ENCODE measurements at regions not wholly inside any gene's neighbourhood (a gene's known extent, or its start where the extent isn't known, plus 50 kb on each side); places are given as distances from the start of the nearest gene placed in this dataset.

DNA sequence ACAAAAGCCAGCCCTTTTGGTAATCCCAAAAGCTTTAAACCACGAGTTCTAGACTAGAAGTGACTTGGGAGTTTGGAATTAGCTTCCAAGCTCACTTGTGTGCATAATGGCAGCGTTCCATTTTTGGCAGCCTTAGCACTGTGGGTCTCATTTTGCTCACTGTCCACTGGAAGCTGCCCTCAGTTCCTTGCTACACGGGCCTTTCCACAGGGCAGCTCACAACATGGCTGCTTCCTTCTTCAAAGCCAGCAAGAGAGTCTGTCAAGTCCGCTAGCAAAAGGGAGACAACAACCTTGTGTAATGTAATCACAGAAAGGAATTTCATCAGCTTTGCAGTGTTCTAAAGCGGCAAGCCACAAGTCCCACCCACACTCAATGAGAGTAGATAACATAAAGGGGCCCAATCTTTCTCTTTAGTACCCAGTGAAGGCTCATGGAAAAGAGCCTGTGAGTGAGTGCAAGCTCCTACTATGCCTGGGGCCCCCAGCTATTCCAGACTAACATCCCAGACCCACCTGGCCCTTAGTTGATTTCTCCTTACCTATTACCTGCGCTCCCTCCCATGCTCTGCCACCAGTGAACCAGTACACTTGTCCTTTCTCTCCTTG is 168.5 kb upstream of the FOXN2 start:
- no peak for DNase-seq

DNA sequence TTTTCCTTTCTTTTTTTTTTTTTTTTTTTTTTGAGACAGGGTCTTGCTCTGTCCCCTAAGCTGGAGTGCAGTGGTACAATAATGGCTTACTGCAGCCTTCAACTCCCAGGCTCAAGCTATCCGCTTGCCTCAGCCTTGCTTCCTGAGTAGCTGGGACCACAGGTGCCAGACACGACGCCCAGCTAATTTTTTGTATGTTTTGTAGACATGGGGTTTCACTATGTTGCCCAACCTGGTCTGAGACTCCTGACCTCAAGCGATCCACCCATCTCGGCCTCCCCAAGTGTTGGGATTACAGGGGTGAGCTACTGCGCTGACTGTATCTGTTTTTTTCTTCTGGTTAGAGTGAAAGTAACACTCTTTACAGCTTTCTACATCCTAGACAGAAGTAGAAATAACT is 167.9 kb upstream of the FOXN2 start:
- DNase-seq = no peak

GRCh38 chr2:48147719-48148118 is 166.8 kb upstream of the FOXN2 start:
- no peak for DNase-seq

DNA sequence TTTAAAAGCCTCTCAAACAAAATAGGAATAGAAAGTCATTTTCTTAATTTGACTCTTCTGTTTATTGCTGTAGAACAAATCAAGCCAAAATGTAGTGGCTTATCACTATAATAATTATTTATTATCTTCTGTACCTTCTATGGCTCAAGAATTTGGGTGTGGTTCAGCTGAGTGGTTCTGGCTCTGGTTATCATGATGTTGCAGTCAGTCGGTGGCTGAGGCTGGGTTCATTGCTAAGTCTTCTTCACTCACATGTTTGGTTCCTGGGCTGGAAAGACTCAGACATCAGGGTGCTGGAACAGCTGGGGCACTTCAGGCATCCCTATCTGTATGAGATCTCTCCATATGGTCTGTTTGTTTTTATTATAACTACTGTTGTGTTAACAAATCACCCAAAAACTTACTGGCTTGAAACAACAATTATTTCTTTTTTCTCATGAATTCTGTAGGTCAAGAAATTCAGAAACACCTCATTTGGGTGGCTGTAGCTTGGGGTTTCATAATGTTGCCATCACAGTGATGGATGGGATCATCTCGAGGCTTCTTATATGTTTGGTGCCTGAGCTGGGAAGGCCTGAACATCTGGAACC is 165.5 kb upstream of the FOXN2 start:
- DNase-seq = no peak

GRCh38 chr2:48157150-48157549 is 157.3 kb upstream of the FOXN2 start:
- DNase-seq = no peak

DNA sequence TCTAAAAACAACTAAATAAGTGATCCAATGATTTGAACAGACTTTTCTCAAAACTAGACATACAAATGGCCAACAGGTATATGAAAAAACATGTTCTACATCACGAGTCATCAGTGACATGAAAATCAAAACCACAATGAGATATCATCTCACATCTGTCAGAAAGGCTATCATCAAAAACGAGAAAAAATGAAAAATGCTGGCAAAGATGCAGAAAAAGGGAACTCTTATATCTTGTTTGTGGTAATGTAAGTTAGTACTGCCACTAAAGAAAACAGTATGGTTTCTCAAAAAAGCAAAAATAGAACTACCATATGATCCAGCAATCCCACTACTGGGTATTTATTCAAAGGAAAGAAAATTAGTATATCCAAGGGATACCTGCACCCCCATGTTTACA is 152.9 kb upstream of the FOXN2 start:
- DNase-seq = no peak

DNA sequence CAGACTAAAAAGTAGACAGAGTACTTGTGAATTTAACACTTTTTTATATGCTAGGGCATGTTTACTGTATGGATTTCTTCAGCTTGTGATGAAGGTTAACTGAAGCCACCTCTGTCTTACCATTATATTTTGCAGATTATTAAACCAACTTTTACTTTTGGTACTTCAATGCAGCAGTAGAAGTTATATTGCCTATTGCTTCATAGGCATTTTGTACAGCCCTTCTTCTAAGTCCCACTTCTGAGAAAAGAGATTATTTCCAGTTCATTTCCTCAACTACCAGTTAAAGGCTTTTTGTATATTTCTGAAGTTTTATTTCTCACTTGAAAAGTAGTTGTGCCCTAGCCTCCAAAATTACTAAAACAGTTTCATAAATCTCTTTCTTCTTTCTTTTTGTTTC is 151.7 kb upstream of the FOXN2 start:
- DNase-seq = no peak

GRCh38 chr2:48165070-48165753 is 149.3 kb upstream of the FOXN2 start:
- DNase-seq = no peak

GRCh38 chr2:48169141-48169592 is 145.3 kb upstream of the FOXN2 start:
- no peak for DNase-seq

DNA sequence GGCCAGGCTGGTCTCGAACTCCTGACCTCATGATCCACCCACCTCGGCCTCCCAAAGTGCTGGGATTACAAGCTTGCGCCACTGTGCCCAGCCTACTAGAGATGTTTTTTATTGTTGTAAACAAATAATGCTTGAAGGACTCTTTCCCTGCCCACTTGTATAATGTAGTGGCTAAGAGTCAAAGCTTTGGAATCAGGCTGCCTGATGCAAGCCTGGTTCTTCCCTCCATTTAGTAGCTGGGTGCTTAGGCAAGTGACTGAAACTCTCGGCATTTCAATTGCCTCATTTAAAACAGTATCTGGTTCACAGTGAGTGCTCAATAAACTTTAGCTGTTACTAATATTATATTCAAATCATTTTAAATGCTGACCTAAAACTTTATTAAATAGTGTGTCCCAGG is 144.2 kb upstream of the FOXN2 start:
- DNase-seq = no peak

DNA sequence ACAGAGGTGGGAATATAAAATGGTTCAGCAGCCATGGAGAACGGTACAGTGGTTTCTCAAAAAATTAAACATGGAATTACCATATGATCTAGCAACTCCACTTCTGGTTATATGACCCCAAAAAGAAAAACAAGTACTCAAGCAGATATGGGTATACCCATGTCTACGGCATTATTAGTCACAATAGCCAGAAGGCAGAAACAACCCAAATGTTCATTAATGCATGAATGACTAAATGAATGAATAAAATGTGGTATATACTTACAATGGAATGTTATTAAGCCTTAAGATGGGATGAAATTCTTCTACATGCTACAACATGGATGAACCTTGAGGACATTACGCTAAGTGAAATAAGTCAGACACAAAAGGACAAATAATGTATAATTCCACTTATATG is 141.3 kb upstream of the FOXN2 start:
- DNase-seq = no peak

GRCh38 chr2:48174503-48174902 is 140.0 kb upstream of the FOXN2 start:
- no peak for DNase-seq

- no peak for DNase-seq
Observed at GRCh38 chr2:48175254-48175653, 139.2 kb upstream of the FOXN2 start.

- DNase-seq = no peak
Observed at GRCh38 chr2:48175656-48176055, 138.8 kb upstream of the FOXN2 start.

GRCh38 chr2:48176876-48177275 is 137.6 kb upstream of the FOXN2 start:
- DNase-seq = no peak

- no peak for DNase-seq
Observed at GRCh38 chr2:48178611-48179010, 135.9 kb upstream of the FOXN2 start.

DNA sequence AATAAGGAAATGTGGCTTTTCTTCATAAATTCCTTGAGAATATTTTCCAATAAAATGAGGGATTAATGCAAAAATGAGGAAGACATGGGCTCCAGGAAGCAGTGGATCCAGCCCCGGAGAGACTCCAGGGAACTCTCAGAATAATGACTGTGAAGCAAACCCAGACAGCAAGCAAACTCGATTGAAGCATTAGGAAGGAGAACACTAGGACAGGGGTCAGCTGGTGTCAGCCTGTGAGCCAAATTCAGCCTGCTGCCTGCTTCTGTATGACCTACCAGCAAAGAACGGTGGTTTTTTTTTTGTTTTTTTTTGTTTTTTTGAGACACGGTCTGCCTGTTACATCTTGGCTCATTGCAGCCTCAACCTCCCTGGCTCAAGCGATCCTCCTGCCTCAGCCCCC is 133.9 kb upstream of the FOXN2 start:
- DNase-seq = no peak

- no peak for DNase-seq
Observed at GRCh38 chr2:48183276-48183675, 131.2 kb upstream of the FOXN2 start.

DNA sequence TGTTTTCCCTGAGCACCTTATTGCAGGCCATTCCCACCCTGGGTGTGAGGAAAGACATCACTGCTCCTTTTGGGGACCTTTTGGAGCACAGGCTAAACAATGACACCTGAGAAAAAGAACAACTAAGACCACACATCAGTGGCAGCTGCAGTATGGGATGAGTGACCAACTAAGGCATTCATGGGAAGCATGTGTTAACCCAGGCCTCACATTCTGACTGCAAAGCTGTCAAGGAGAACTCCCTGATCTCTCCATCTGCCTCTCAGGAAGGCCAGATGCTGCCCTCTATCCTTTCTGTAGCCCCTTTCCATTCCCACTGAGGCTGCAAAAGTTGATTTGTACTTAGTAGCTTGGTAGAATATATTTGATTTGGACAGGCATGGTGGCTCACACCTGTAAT is 130.5 kb upstream of the FOXN2 start:
- DNase-seq = no peak

DNA sequence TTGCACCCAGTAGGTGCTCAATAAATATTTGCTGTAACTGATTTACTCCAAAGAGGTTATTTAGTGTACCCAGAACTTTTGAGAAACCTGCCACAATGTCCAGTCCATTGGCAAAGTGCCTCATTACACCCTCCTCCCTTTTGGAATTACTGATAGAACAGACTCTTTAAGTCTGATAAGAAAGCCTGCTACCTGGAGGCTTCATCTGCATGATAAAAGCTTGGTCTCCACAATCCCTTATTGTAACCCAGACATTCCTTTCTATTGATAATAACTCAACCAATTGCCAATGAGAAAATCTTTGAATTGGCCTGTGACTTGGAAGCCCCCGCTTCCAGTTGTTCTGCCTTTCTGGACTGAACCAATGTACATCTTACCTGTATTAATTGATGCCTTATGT is 127.0 kb upstream of the FOXN2 start:
- DNase-seq = no peak

GRCh38 chr2:48189552-48190228 is 124.8 kb upstream of the FOXN2 start:
- no peak for DNase-seq

DNA sequence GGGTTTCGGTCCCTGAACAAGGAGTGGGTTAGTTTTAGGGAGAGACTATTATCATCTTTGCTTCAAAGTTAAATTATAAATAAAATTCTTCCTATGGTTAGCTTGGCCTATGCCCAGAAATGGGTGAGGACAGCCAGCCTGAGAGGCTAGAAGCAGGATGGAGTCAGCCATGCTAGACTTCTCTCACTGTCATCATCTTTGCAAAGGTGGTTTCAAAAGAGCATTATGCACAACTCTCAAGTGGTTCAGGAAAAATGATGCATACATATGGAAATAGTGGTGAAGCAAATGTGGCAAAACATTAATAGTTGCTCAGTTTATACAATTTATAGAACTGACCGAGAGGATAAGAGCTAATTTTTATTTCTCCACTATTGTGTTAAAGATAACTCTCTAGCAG is 124.3 kb upstream of the FOXN2 start:
- DNase-seq = no peak

DNA sequence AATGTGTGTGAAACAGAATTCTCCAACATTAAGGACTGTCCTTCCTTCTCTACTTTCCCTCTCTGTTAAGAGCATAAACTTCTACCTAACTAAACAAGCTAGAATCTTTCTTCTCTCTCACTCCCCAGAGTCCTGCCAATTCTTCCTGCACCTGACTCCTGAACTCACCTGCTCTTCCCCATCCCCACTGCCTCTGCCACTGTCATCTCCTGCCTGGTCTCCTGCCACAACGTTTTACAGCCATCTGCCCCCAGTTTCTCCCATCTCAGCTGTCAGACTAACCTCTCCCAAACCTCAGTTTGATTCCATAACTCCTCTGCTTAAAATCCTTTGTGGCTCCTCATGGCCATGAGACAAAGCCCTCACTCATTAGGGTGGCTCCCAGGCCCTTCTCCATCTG is 119.8 kb upstream of the FOXN2 start:
- no peak for DNase-seq

GRCh38 chr2:48195169-48195568 is 119.3 kb upstream of the FOXN2 start:
- no peak for DNase-seq
